GM06990 (cell line): ENCODE measurements at regions not wholly inside any gene's neighbourhood (a gene's known extent, or its start where the extent isn't known, plus 50 kb on each side); places are given as distances from the start of the nearest gene placed in this dataset.

Experiments used
- DNase-seq: peaks from one replicate; pipeline ENCODE4 v3.0.0-alpha.2; 2011; ENCODE audit not compliant: insufficient read length; ENCODE audit errors: extremely low read depth
- H3K27me3 ChIP-seq: replicated peaks from 2 replicates; pipeline ENCODE4 v1.6.0; 2011; ENCODE audit warnings: low read length; ENCODE audit not compliant: control insufficient read depth, insufficient read depth
- H3K36me3 ChIP-seq: 2 replicates; pipeline ENCODE4 v1.5.1; 2011; ENCODE audit warnings: low read length; ENCODE audit not compliant: control insufficient read depth, insufficient read depth
- H3K4me3 ChIP-seq: replicated peaks from 2 replicates; pipeline ENCODE4 v1.5.1; 2011; ENCODE audit warnings: low read depth, mild to moderate bottlenecking, control low read depth, low read length
- CTCF ChIP-seq: IDR thresholded peaks from 2 replicates; pipeline ENCODE4 v1.5.1; 2011; ENCODE audit warnings: low read length, control low read depth, mild to moderate bottlenecking, inconsistent platforms; ENCODE audit not compliant: insufficient read depth, poor library complexity, severe bottlenecking

DNA sequence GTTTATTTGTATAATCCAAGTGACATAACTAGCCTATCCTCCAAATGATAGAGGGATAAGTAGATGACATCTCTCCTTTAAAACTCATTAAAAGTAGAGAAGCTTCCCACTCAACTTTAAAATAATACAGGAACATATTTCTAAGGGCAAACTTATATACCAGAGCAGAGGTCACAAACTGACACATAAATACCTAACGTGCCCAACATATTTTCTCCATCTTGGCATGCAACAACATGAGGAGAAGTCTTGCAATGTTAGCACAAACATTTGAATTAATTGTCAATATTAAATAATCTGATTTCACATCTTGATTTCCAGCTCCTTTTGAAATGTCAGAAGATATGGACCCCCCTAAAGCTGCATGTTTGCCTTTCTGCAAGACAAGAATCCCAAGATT, 335.0 kb downstream of the DEPDC1B start:
- Histone ChIP-seq H3K36me3 (no peaks in the 10 kb centered on the region), H3K27me3 (no peaks in the 10 kb centered on the region), H3K4me3 (no peak overlapping the region)
- no peak for TF ChIP-seq CTCF
- DNase-seq, result no peak

DNA sequence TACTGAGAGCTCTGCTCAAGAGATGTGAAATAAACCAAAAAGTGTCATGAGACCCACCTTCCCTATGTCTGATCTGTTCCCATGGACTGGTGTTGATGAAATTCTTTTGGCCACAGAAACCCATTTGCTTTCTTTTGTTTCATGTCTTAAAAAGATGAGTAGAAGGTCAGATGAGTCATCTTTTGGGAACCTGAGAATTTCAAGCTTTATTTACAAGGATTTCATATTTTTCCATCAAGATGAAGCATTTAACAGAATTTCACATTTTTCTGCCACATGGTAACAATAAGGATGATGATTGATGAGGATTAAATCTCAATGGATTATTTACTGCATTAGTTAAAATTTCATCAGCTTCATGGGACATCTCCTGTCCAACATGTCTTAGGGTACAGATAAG, 337.8 kb downstream of the DEPDC1B start:
- no peaks in the 10 kb centered on the region for H3K36me3 ChIP-seq
- no peak for TF ChIP-seq CTCF
- DNase-seq, result no peak
- no peaks in the 10 kb centered on the region for H3K27me3 ChIP-seq
- H3K4me3 ChIP-seq, result no peak overlapping the region

DNA sequence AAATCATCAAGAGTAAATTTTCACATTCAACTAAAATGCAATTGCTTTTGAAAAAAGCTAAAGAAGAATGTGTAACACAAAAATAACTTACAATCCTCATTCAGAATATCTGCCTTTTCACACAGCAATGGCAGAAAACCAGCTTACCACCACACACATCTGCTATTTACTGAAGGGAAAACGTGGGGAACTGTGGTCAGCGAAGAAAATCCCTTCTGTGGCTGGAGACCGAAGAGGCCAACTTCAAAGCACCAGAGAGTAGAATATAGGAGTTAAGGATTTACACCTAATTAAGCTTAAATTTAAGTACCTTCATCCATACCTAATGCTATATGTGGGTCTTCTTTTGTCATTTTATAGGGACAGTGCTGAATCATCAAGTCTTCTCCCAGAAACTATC, 339.6 kb downstream of the DEPDC1B start:
- H3K4me3 ChIP-seq, result no peak overlapping the region
- no peak for TF ChIP-seq CTCF
- DNase-seq, result no peak
- no peaks in the 10 kb centered on the region for H3K27me3 ChIP-seq
- H3K36me3 ChIP-seq, result no peaks in the 10 kb centered on the region

DNA sequence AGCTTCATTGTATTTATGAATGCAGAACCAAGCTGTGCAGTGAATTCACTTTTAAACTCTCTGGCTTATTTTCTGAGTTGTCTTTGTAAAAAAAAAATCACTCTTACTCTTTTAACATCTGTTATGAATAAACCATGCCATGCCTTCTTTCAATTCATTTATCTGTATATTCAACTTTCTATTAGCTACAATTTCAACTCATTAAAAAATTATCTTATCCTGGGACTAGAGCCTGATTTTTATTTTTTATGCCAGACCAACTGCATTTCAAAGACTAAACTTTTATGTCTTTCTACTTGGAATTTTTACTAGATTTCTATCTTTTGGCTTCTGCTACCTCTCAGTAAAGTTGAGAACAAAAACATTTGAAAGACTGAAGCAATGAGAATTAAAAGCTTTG, 342.7 kb downstream of the DEPDC1B start:
- no peaks in the 10 kb centered on the region for H3K27me3 ChIP-seq
- no peaks in the 10 kb centered on the region for H3K36me3 ChIP-seq
- TF ChIP-seq CTCF, result no peak
- no peak overlapping the region for H3K4me3 ChIP-seq
- DNase-seq, result no peak

DNA sequence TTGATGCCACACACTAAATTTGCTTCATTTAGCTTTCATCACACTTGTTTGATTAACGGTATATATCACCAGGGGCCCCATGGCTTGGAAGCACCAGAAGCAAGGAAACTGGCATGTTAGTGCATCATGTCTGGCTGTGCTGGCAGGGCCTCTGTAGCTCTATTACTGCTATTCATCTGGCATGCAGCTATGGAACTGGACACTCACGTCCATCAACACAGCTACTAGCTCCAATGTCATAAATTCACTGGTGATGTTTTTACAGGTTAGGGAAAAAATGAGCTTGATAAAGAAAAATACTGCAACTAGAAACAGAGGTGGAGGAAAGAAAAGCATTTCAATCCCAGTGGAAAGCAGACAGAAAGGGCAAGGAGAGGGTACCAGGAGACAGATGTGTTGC, 343.2 kb downstream of the DEPDC1B start:
- H3K36me3 ChIP-seq, result no peaks in the 10 kb centered on the region
- H3K4me3 ChIP-seq, result no peak overlapping the region
- no peak for TF ChIP-seq CTCF
- no peaks in the 10 kb centered on the region for H3K27me3 ChIP-seq
- no peak for DNase-seq

GRCh38 chr5:60355181-60355580, 344.8 kb downstream of the DEPDC1B start:
- TF ChIP-seq CTCF, result no peak

More at GRCh38 chr5:60355181-60355580, 344.8 kb downstream of the DEPDC1B start:
- H3K27me3 ChIP-seq, result no peaks in the 10 kb centered on the region
- no peak overlapping the region for H3K4me3 ChIP-seq
- DNase-seq, result no peak
- no peaks in the 10 kb centered on the region for H3K36me3 ChIP-seq
